ENCODE measurements at regions not wholly inside any gene's neighbourhood (a gene's known extent, or its start where the extent isn't known, plus 50 kb on each side); places are given as distances from the start of the nearest gene placed in this dataset.

GRCh38 chr9:14405176-14405706, 91.3 kb upstream of the NFIB start:
- TF ChIP-seq, protein P1, sequence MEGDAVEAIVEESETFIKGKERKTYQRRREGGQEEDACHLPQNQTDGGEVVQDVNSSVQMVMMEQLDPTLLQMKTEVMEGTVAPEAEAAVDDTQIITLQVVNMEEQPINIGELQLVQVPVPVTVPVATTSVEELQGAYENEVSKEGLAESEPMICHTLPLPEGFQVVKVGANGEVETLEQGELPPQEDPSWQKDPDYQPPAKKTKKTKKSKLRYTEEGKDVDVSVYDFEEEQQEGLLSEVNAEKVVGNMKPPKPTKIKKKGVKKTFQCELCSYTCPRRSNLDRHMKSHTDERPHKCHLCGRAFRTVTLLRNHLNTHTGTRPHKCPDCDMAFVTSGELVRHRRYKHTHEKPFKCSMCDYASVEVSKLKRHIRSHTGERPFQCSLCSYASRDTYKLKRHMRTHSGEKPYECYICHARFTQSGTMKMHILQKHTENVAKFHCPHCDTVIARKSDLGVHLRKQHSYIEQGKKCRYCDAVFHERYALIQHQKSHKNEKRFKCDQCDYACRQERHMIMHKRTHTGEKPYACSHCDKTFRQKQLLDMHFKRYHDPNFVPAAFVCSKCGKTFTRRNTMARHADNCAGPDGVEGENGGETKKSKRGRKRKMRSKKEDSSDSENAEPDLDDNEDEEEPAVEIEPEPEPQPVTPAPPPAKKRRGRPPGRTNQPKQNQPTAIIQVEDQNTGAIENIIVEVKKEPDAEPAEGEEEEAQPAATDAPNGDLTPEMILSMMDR (IDR thresholded peaks at IDR 0.05) = no peak
- no peak for TF ChIP-seq YY1 (IDR thresholded peaks at IDR 0.05; ENCODE audit: low read depth)
- TF ChIP-seq MXI1 (IDR thresholded peaks at IDR 0.05; ENCODE audit: low read depth, low read length) = no peak
- TF ChIP-seq GABPA (IDR thresholded peaks at IDR 0.05; ENCODE audit: low read depth) = no peak
